NCI-H1694 (cell line): ENCODE measurements at regions not wholly inside any gene's neighbourhood (a gene's known extent, or its start where the extent isn't known, plus 50 kb on each side); places are given as distances from the start of the nearest gene placed in this dataset.

ENCODE experiments used
- DNase-seq: peaks from one replicate; lab custom pipeline; 2025; lab: John Stamatoyannopoulos, UW

DNA sequence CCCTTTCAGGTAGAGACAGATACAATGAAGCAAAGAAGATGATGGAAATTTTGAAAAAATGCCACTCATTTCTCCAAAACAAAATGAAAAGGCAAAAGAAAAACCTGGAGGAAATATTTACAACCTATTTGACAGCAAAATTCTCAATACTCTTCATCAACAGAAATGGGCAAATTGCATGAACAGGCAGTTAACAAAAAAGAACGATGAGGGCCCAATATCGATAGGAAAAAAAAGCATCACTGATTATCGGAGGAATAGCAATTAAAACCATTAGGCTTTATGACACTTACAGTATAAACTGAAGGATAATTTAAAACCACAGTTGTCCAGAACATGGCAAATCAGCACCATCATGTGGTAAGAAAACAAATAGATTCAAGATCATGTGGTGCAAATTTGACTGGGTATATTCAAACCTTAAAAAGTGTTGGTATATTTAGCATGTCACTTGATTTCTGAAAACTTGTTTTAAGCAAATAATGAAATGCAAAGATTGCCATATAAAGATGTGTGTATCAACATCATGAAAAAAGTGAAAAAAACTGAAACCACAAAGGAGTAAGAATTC lies 222.9 kb downstream of the BRD1 start:
- DNase-seq: no peak

DNA sequence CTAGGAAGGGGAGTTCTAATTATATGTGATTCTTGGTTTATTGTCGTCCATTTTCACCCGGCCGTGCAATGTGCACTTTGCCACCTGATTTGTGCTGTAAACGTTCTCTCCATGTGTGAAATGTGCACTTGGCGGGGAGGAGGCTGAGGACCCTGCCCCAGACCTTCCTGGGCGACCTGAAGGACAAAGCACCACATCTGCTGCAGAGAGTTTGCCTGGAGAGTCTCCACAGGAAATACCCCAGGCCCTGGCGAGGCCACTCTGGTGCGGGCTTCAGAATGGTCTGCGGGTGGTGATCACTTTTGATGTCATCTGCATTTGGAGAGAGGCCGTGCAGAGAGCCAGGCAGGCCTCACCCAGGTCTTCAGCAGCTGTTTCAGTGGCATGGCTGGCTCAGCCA lies 224.7 kb downstream of the BRD1 start:
- no peak for DNase-seq

DNA sequence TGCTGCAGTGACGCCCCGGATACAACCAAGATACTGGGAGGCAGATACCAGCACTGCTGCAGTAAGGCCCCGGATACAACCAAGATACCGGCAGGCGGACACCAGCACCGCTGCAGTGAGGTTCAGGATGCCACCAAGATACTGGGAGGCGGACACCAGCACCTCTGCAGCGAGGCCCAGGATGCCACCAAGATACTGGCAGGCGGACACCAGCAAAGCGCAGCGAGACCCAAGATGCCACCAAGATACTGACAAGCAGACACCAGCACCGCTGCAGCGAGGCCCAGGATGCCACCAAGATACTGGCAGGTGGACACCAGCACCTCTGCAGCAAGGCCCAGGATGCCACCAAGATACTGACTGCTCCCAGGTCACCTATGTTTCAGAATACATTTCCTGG lies 225.2 kb downstream of the BRD1 start:
- no peak for DNase-seq

DNA sequence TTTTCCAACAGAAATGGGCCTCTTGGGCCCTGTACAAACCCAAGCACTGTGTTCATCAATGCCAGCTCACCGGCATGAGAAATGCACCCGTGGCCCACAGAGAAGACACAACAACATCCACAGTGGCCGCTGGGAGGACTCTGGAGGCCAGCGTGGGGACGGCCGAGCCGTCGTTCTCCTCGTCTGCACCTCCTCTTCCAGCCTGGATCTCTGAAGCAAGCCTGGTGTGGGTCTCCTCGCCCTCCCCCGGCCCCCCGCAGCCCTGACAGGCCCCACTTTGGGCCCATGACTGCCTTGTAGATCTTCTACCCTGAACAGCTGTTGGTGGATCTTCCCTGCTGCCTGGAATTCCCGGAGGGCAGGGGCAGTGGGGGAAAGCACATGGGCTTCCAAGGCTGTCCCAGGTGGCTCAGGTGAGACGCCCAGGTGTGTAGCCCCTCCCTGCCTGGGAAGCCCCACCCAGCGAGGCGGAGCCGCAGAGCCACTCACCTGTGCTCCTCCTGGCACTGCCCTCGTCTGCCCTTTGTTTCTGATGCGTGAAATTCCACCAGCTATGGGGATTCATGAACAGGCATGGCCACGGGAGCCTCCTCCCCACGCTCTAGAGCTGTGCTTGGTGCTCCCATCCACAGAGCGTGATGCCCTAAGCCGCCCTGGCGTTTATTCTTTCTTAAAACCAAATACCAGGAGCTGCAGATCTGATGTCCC lies 225.9 kb downstream of the BRD1 start:
- DNase-seq: no peak

GRCh38 chr22:49600891-49601431 lies 226.7 kb downstream of the BRD1 start:
- DNase-seq: no peak

GRCh38 chr22:49600468-49600867 lies 227.2 kb downstream of the BRD1 start:
- DNase-seq: no peak

- no peak for DNase-seq
Observed at GRCh38 chr22:49599691-49600455, 227.8 kb downstream of the BRD1 start.

DNA sequence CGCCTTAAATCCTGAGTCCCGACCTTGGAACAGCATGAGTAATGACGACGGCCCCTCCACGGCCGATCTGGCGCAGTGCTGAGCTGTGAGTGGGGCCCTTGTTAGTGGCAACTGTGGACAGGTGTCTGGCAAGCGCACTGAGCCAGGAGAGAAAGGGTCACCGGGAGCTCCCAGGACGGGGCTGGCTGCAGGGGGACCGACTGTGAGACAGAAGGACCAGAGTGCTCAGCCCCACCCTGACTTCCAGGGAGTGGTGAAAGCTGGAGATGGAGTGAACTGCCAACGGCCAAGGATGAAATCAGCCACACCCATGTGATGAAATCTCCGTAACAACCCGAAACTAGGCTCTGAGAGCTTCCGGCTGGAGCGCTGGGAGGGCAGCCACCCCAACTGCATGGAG lies 228.6 kb downstream of the BRD1 start:
- DNase-seq: no peak

DNA sequence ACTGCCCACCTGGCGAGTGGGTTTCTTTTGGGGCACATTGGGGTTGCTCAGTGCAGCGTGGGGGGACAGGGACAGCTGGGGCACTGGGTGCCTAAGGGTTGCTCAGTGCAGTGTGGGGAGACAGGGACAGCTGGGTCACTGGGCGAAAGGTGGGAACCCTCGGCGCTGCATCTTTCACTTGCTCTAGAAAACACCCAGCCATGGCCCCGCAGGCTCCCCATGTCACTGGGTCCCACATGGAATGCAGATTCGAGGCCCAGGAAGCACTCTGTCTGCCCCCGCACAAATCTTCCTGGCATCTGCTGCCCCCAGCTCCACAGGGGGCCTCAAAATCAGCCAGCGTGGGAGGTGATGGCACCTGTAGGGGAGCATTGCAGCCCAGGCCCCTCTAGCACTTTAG lies 229.3 kb downstream of the BRD1 start:
- DNase-seq: no peak

GRCh38 chr22:49597428-49598039 lies 230.1 kb downstream of the BRD1 start:
- no peak for DNase-seq

DNA sequence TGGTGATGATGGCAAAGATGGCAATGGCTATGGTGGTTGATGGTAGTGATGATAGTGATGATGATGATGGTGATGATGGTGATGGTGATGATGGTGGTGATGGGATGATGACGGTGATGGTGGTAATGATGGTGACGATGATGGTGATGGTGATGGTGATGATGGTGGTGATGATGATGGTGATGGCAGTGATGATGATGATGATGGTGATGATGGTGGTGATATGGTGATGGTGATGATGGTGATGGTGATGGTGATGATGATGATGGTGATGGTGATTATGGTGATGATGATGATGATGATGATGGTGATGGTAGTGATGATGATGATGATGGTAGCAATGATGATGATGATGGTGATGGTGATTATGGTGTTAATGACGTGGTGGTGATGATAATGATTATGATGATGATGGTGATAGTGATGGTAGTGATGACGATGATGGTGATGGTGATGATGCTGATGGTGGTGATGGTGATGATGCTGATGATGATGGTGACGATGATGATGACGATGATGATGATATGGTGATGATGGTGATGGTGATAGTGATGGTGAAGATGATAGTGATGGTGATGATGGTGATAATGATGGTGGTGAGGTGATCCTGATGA lies 232.1 kb downstream of the BRD1 start:
- no peak for DNase-seq

- DNase-seq: no peak
Observed at GRCh38 chr22:49594078-49594477, 233.6 kb downstream of the BRD1 start.

DNA sequence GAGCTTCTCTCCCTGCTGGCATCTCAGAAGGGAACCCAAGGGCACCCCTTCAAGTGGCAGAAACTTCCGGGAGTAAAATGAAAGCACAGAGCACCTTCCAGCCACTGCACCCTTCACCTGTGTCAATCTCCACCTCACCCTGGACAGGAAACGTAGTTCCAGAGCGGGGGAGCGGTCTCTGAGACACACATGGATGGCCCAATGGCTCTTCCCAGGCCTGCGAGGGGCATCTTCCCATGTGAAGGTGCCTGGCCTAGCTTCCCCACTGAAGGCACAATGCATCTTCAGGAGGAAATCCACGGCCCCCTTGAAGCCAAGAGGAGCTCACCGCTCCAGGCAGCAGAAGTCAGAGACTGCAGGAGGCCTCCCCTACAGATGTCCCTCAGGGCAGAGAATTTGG lies 234.2 kb downstream of the BRD1 start:
- no peak for DNase-seq

GRCh38 chr22:49592780-49593501 lies 234.7 kb downstream of the BRD1 start:
- DNase-seq: no peak

DNA sequence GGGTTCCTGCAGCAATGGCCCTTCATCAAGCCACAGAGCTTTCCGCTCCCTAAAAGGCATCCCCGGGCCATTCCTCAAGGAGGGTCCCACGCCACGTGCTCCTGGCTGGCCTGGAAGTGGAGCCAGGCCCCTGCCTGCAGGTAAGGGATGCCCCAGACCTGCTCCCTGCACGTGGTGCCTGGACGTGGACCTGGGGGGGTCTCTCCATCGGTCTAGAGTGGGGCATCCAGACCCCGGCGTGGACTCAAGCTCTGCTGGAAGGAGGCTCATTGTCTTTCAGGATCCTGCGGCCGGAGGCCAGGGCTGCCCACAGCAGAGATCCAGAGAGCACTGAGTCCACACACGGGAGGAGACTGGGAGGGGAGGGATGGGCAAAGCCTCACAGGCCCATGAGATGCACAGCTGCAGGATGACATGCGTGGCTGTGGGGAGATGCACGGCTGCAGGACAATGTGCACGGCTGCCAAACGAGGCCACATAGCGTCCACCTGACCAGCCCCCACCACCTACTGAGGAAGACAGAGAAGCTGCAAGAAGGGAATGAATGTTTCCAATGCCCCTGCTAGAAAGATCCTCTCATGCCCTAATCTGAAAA lies 236.7 kb downstream of the BRD1 start:
- DNase-seq: no peak

DNA sequence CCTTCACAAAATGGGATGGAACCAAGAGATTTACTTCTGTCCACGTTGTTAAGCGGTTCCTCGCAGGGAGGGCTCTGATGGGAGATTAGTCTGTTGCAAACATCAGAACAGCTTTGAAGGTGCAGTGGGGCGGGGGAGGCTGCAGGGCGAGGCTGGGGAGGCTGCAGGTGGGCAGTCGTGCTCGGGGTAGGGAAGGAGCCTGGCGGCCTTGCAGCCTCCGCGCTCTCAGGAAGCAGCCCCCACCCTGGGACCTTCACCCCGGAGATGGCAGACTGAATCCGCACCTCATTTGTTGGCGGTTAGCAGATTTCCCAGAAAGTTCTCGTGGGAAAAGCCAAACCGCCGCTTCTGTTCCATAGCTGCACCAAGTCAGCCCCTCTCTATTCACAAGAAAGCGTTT lies 237.3 kb downstream of the BRD1 start:
- no peak for DNase-seq

DNA sequence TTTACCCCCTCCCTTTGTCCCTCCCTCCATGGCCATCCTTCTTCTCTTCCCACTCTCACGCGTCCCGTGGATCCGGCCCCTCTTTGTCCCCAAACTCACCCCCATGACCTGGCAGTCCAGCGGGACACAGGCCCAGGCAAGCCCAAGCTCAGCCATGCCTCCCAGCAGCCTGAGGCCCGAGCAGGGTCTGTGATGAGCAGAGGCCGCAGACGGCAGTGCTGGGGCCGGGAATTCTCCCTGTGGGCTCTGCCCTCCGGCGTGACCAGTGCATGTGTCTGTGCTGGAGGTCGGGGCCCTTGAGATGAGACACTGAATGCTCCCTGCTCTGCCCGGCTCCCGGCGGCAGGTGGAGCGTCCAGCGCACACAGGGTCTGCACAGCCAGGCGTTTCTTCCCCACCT lies 237.9 kb downstream of the BRD1 start:
- DNase-seq: no peak

DNA sequence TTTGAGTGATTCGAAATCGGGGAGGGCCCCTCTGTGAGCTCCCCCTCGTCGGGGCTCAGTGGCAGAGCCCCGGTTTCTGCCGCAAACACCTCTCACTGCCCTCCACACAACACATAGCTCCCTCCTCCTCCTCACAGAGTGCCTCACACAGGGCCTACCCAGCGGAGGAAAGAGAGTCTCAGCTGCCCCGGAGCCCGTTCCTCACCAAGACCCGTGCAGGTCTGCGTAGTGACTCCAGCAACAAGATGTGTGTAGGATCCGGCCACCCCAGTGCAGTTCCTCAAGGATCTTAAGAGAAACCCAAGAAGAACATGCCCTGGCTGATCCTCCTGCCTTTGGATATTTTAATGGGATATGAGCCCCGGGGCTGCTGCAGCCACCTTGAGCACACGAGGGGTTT lies 238.4 kb downstream of the BRD1 start:
- no peak for DNase-seq

DNA sequence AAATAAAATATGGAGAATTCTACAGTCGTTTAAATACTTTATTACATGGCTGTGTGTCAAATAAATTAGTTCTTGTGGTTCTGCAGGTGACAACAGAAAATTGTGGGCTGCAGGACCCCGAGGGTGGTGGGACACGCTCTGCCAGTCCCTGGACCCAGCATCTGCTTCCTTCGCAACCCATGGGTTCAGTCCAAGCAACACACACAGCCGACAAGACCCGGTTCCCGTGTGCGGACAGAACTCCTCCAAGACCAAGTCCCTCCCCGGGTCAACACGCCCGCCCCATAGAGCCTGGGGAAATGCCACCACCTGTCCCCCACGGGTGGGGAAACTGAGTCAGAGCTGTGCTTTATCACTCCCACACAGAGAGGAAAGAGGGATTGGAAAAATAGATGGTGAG lies 238.9 kb downstream of the BRD1 start:
- DNase-seq: no peak

DNA sequence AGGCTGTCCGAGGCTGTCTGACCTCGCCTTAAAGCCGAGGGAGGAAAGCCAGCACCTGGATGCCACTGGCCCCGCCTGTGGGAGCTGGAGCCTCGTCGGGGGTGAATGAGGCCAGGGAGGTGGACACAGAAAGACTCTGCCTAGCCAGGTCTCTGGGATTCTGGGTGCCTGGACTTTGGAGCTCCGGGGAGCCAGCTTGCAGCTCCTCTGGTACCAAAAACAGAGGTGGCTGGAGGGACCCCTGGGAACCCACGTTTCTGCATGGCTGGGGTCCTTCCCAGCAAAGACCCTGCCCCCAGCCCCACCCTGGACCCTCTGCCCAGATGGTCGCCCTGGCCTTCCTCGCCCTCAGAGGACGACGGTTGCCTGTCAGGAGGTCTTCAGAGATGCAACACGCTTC lies 239.7 kb downstream of the BRD1 start:
- no peak for DNase-seq

DNA sequence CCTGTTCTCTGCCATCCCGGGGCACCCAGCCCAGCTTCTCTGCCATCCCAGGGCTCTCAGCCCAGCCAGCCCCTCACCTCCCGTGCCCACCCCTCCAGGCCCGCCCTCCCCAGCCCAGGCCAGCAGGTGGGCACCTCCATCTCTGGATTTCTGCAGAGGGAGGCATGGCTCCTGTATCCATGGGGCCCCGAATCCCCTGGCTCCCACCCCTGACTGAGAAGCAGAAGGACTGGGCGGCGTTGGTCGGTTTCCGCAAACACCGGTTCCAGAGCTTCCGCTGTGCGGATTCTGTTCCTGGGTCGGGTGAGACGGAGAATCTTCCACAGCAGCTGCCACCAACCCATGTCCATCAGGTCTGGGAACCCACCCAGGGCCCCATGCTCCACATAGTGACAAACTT lies 240.3 kb downstream of the BRD1 start:
- DNase-seq: no peak
